ENCODE measurements at regions not wholly inside any gene's neighbourhood (a gene's known extent, or its start where the extent isn't known, plus 50 kb on each side); places are given as distances from the start of the nearest gene placed in this dataset.

DNA sequence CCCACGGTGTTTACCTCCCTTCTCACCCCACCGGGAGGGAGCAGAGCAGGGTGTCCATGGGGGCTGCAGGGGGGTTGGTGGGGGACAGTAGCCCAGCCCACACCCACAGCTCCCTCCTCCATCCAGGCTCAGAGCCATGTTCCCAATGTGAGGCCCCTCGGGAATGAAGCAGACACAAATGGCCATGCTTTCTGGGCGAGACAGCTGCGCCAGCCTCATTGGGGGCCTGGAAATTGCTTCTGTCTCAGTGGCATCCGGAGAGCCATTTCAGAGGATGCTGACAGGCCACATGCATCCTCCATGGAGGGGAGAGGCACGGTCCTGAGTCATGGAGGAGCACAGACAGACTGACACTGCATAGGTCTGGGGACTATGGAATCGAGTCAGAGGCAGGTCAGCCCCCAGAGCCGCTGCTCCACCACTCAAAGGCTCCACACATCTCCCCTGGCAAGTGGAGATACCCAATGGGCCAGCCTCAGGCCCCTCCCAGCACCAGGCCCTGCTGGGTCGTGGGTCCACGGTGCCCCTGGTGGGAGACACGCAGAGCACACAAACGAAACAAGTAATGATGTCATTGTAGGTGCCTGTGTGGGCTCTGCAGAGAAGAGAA, 59.6 kb upstream of the ENPP7 start:
- Histone ChIP-seq H3K4me1 (ENCODE audit: control insufficient read depth, insufficient read depth, low read length) (no peaks in the 10 kb centered on the region; the same call in 1 of the 2 replicates), H3K4me3 (ENCODE audit: low read depth, low read length) (no peak overlapping the region), H3K36me3 (ENCODE audit: control insufficient read depth, insufficient read depth, low read length) (no peaks in the 10 kb centered on the region), H3K9ac (ENCODE audit: low read length) (no peak overlapping the region), H3K27me3 (ENCODE audit: control insufficient read depth, insufficient read depth, low read length) (peaks cover 3% of the 10 kb centered on the region; the same call in 1 of the 2 replicates), H3K27ac (ENCODE audit: low read depth, low read length) (no peak overlapping the region), H3K9me3 (ENCODE audit: control insufficient read depth, insufficient read depth, low read depth, low read length) (peaks cover 13% of the 10 kb centered on the region)

DNA sequence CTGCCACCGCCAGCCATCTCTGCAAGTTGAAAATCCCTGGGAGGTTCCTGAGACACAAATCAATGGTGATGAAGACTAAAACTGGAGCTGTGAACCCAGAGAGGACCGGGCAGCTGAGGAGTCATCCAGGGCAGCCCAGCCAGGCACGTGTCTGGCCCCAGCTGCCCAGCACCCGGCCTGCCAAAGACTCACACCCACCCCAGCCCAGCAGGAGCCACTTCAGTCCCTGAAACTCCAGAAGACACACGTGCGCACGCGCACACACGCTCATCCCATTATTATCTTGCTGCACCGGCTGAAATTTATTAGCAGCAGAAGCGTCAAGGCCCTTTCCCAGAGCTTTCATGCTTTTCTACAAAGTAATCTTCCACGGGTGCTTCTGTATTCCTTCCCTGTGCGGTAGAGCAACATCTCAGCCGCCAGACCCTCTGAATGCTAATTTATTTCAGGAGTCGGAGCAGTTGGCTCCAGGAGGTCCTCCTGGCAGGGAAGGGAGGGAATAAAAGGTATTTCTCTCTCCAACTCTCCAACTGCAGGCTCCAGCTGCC, 59.8 kb upstream of the RBFOX3 start:
- Histone ChIP-seq H3K27ac (ENCODE audit: low read depth, low read length) (no peak overlapping the region), H3K36me3 (ENCODE audit: control insufficient read depth, insufficient read depth, low read length) (no peaks in the 10 kb centered on the region), H3K9me3 (ENCODE audit: control insufficient read depth, insufficient read depth, low read depth, low read length) (peaks cover 13% of the 10 kb centered on the region), H3K4me1 (ENCODE audit: control insufficient read depth, insufficient read depth, low read length) (no peaks in the 10 kb centered on the region; the same call in 1 of the 2 replicates), H3K4me3 (ENCODE audit: low read depth, low read length) (no peak overlapping the region), H3K9ac (ENCODE audit: low read length) (no peak overlapping the region), H3K27me3 (ENCODE audit: control insufficient read depth, insufficient read depth, low read length) (peaks cover 3% of the 10 kb centered on the region; the same call in 1 of the 2 replicates)

DNA sequence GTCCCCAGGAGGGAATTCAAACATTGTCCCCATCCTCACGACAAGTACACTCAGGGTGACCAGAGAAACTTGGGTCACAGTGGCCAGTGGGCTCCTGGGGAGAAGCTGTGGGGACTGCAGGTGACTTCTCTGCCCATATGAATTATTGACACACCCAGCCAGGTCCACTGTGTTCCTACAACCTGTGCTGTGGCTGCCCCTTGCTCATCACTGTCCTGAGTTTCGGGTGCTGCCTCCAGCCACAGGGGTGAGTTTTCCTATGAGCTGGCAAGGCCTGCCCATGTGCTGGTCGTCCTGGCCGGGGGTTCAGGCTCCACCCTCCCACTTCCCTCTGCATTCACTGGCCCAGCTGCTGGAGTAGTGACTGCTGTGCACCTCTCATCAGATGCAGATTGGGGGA, 59.0 kb upstream of the RBFOX3 start:
- Histone ChIP-seq H3K27me3 (ENCODE audit: control insufficient read depth, insufficient read depth, low read length) (peaks cover 6% of the 10 kb centered on the region; the same call in 1 of the 2 replicates), H3K9me3 (ENCODE audit: control insufficient read depth, insufficient read depth, low read depth, low read length) (peaks cover 13% of the 10 kb centered on the region)

DNA sequence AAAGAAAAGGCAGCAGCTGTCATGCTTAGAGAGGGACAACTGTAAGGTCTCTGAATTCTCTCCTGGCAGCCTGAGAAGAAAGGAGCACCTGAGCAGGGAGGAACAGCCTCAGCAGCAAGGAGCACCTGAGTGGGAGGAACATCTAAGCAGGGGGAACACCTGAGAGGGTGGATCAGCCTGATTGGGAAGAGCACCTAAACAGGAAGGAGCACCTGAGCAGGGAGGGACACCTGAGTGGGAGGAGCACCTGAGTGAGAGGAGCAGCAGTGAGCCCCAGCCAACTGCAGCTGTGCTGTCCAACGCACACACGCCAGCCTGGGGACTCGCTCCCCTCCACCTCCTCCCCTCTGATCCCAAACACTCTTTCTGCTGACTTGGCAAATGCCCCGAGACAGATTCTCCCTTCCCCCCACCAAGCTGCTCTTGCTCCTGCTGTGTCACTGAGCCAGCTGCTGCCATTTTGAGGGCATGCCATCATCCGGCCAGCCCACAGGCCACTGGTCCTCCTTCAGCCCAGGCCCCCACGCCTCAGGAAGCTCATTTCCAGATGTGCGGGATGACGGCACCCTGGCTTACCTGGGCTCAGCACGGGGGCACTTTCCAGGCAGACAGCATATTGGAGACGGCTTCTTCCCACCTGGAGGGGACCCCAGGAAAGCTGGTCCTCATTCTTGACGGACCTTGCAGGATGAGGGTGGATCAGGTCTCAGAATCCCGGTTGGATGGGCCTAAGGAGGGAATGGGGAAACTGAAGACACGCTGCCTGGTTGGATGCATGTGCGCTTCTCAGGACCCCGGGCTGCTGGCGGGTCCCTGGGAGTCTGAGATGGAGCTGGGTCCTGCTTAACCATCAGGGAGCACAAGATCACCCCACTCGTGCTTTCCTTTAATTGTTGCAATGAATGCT, 57.7 kb upstream of the RBFOX3 start:
- Histone ChIP-seq H3K9me3 (ENCODE audit: control insufficient read depth, insufficient read depth, low read depth, low read length) (peaks cover 5% of the 10 kb centered on the region; the same call in 1 of the 2 replicates), H3K27me3 (ENCODE audit: control insufficient read depth, insufficient read depth, low read length) (peaks cover 8% of the 10 kb centered on the region; the same call in 1 of the 2 replicates), H3K36me3 (ENCODE audit: control insufficient read depth, insufficient read depth, low read length) (no peaks in the 10 kb centered on the region), H3K4me3 (ENCODE audit: low read depth, low read length) (no peak overlapping the region), H3K4me1 (ENCODE audit: control insufficient read depth, insufficient read depth, low read length) (peaks cover 6% of the 10 kb centered on the region), H3K9ac (ENCODE audit: low read length) (no peak overlapping the region), H3K27ac (ENCODE audit: low read depth, low read length) (no peak overlapping the region)

More for the DNA sequence above, 59.0 kb upstream of the RBFOX3 start:
- H3K36me3 ChIP-seq (ENCODE audit: control insufficient read depth, insufficient read depth, low read length) = no peaks in the 10 kb centered on the region
- peaks cover 3% of the 10 kb centered on the region for H3K4me1 ChIP-seq (ENCODE audit: control insufficient read depth, insufficient read depth, low read length)
- no peak overlapping the region for H3K27ac ChIP-seq (ENCODE audit: low read depth, low read length)
- H3K9ac ChIP-seq (ENCODE audit: low read length) = no peak overlapping the region
- no peak overlapping the region for H3K4me3 ChIP-seq (ENCODE audit: low read depth, low read length)

DNA sequence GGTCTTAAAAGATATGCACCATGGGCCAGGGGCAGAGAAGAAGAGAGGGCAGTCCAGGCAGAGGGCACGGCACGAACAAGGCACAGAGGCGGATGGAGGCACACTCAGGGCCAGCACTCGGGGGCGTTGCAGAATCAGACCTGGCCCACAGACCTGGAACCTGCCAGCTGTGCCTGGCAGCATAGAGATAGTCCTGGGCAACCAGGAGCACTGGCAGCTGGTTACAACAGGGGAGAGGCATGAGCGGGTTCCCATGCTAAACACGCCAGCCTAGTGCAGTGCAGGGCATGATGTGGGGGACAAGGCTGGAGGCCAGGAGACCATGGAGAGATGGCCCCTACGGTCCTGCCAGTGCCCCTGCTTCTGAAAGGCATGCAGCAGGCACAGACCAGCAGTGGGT, 56.9 kb upstream of the RBFOX3 start:
- H3K27ac ChIP-seq (ENCODE audit: low read depth, low read length) = no peak overlapping the region
- peaks cover 6% of the 10 kb centered on the region for H3K4me1 ChIP-seq (ENCODE audit: control insufficient read depth, insufficient read depth, low read length)
- H3K9me3 ChIP-seq (ENCODE audit: control insufficient read depth, insufficient read depth, low read depth, low read length) = no peaks in the 10 kb centered on the region
- H3K27me3 ChIP-seq (ENCODE audit: control insufficient read depth, insufficient read depth, low read length) = peaks cover 8% of the 10 kb centered on the region; the same call in 1 of the 2 replicates
- H3K36me3 ChIP-seq (ENCODE audit: control insufficient read depth, insufficient read depth, low read length) = no peaks in the 10 kb centered on the region
- H3K4me3 ChIP-seq (ENCODE audit: low read depth, low read length) = no peak overlapping the region
- H3K9ac ChIP-seq (ENCODE audit: low read length) = no peak overlapping the region

DNA sequence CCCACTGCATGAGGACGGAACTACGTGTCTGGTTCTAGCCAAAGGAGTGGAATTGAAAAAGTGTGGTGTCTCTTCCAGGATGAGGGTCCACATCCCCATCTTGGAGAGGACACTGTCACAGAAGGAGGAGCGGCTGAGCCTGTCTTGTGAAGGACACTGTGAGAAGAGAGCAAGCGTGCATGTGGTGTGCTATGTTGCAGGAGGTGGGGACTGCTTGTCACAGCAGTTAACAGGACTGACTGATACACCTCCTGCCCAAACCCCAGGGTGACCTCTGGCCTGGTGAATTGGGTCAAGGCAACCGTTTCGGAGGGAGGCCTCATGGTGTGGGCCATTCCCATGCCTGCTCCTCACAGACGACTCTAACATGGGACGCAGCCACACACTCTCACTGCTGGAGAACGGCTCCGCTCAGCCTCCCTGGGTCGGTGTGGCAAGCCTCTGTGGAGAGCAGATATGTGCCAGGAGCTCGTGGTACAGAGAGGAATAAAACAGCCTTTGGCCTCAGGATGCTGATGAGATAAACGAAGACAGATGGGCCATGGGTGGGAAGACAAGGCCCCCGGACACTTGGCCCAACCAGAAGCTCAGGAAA, 56.4 kb upstream of the RBFOX3 start:
- H3K4me1 ChIP-seq (ENCODE audit: control insufficient read depth, insufficient read depth, low read length) = peaks cover 6% of the 10 kb centered on the region
- no peak overlapping the region for H3K9ac ChIP-seq (ENCODE audit: low read length)
- H3K27ac ChIP-seq (ENCODE audit: low read depth, low read length) = no peak overlapping the region
- H3K36me3 ChIP-seq (ENCODE audit: control insufficient read depth, insufficient read depth, low read length) = no peaks in the 10 kb centered on the region
- H3K27me3 ChIP-seq (ENCODE audit: control insufficient read depth, insufficient read depth, low read length) = peaks cover 8% of the 10 kb centered on the region; the same call in 1 of the 2 replicates
- H3K9me3 ChIP-seq (ENCODE audit: control insufficient read depth, insufficient read depth, low read depth, low read length) = 0 out of 2 replicates have a peak, but pooled peaks cover 4% of the 10 kb centered on the region
- no peak overlapping the region for H3K4me3 ChIP-seq (ENCODE audit: low read depth, low read length)

DNA sequence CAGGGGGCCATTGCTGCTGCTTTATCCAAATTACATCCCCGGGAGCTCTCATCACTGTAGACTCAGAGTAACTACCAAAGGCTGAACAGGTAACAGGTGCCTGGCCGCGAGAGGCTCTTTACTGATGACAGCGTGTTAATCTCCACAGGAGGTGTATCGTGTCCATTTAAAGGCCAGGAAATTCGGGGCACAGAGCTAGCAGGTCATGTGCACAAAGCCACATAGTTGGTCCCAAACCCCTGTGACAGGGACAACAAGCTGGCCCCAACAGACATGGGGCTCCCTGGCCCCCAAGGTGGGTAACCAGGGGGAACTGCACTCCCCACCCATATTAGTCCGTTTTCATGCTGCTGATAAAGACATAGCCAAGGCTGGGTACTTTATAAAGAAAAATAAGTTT, 55.3 kb upstream of the RBFOX3 start:
- peaks cover 8% of the 10 kb centered on the region; the same call in 1 of the 2 replicates for H3K27me3 ChIP-seq (ENCODE audit: control insufficient read depth, insufficient read depth, low read length)
- H3K4me1 ChIP-seq (ENCODE audit: control insufficient read depth, insufficient read depth, low read length) = peaks cover 6% of the 10 kb centered on the region
- no peak overlapping the region for H3K4me3 ChIP-seq (ENCODE audit: low read depth, low read length)
- no peak overlapping the region for H3K9ac ChIP-seq (ENCODE audit: low read length)
- H3K27ac ChIP-seq (ENCODE audit: low read depth, low read length) = no peak overlapping the region
- H3K9me3 ChIP-seq (ENCODE audit: control insufficient read depth, insufficient read depth, low read depth, low read length) = peaks cover 10% of the 10 kb centered on the region
- no peaks in the 10 kb centered on the region for H3K36me3 ChIP-seq (ENCODE audit: control insufficient read depth, insufficient read depth, low read length)

DNA sequence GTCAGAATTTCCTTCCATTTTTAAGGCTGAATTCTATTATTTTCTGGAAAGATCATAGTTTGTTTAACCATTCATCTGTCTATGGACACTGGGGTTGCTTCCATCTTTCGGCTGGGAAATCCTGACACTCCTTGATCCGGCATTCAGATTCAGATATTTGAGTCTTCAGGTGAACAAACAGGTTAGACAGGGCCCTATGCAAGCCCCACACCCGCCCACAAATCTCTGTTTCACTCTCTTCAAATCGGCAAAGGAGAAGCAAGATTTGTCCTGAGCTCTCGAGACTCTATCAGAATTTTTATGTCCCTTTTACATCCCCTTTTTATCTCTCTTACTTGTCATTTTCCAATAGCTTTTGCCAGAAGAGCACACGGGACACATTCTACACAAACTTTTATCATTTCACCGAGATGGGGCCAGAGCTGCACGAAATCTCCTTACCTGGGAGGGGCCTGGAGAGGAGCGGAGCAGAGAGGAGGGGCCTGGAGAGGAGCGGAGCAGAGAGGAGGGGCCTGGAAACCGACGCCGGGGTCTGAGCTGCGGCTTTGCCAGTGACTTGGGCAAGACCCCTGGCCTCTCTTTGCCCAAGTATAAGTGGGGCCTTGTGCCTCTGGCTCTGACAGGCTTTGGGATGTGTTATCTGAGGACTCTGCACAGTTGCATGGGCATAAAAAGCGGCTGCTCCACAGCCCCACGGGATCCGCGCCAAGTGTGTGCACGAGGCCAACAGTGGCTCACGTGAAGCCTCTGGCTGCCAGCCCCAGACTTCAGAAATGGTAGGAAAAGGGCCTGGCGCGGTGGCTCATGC, 54.3 kb upstream of the RBFOX3 start:
- H3K27ac ChIP-seq (ENCODE audit: low read depth, low read length) = no peak overlapping the region
- peaks cover 6% of the 10 kb centered on the region; the same call in 1 of the 2 replicates for H3K4me1 ChIP-seq (ENCODE audit: control insufficient read depth, insufficient read depth, low read length)
- H3K9me3 ChIP-seq (ENCODE audit: control insufficient read depth, insufficient read depth, low read depth, low read length) = peaks cover 16% of the 10 kb centered on the region
- H3K27me3 ChIP-seq (ENCODE audit: control insufficient read depth, insufficient read depth, low read length) = peaks cover 8% of the 10 kb centered on the region; the same call in 1 of the 2 replicates
- H3K4me3 ChIP-seq (ENCODE audit: low read depth, low read length) = peak overlapping the region; percentile 42
- no peaks in the 10 kb centered on the region for H3K36me3 ChIP-seq (ENCODE audit: control insufficient read depth, insufficient read depth, low read length)
- H3K9ac ChIP-seq (ENCODE audit: low read length) = no peak overlapping the region

DNA sequence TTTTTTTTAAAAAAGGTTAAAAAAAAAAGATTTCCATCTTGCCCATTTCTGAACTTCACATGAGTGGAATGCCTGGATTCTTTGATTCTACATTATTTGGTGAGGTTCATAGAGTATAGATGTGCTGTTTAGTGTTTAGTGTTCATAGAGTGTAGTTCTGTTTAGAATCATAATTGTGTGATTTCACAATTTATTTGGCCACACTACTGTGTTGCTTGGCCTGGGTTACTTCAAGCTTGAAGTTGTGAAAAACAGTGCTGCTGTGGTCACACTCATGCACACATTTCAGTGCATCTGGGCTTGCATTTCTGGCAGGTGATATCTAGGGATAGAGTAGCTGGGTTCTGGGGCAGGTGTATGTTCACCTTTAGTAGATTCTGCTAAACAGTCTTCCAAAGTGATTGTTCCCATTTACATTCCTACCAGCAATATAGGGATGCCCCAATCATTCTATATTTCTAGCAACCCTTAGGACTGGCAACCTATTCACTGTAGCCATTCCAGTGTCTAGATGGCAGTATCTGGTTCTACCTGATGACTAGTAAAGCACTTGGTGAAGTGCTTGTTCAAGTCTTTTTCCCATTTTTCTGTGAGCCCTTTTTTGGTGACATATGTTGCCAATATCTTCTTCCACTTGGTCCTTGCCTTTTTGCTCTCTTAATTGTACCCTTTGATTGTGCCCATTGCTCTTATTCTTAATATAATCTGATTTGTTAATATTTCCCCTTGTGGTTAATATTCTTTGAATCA, 50.6 kb upstream of the RBFOX3 start:
- Histone ChIP-seq H3K27me3 (ENCODE audit: control insufficient read depth, insufficient read depth, low read length) (peaks cover 12% of the 10 kb centered on the region), H3K27ac (ENCODE audit: low read depth, low read length) (no peak overlapping the region), H3K9ac (ENCODE audit: low read length) (no peak overlapping the region), H3K4me1 (ENCODE audit: control insufficient read depth, insufficient read depth, low read length) (peaks cover 11% of the 10 kb centered on the region), H3K9me3 (ENCODE audit: control insufficient read depth, insufficient read depth, low read depth, low read length) (peaks cover 16% of the 10 kb centered on the region), H3K36me3 (ENCODE audit: control insufficient read depth, insufficient read depth, low read length) (no peaks in the 10 kb centered on the region), H3K4me3 (ENCODE audit: low read depth, low read length) (no peak overlapping the region)

Data from HUES6 (cell line).